ENCODE measurements at regions not wholly inside any gene's neighbourhood (a gene's known extent, or its start where the extent isn't known, plus 50 kb on each side); places are given as distances from the start of the nearest gene placed in this dataset.

- TF ChIP-seq CTCF (IDR thresholded peaks at IDR 0.05; ENCODE audit: extremely low read depth in 1 of 2, insufficient read depth in 1 of 2, low read depth in 1 of 2, low read length in 2 of 2) (no peak), JUN (IDR thresholded peaks at IDR 0.05; ENCODE audit: borderline replicate concordance, insufficient read depth, insufficient read length, low read depth) (no peak), POLR2A (IDR thresholded peaks at IDR 0.05; ENCODE audit: low read depth, low read length) (no peak), POLR2AphosphoS5 (IDR thresholded peaks at IDR 0.05; ENCODE audit: insufficient read depth, low read depth, low read length) (no peak), GATA2 (IDR thresholded peaks at IDR 0.05; ENCODE audit: insufficient read depth, insufficient read length, low read depth, low read length) (no peak), EZH2 (IDR thresholded peaks at IDR 0.05; ENCODE audit: borderline replicate concordance, low read depth, low read length, severe bottlenecking) (no peak), MAX (IDR thresholded peaks at IDR 0.05; ENCODE audit: insufficient read depth, insufficient read length) (no peak), MYC (IDR thresholded peaks at IDR 0.05; ENCODE audit: low read depth, low read length) (no peak), FOS (IDR thresholded peaks at IDR 0.05; ENCODE audit: borderline replicate concordance, insufficient read depth, low read length) (no peak)
These were observed 319.5 kb downstream of the PRL start for GRCh38 chr6:21977346-21977745.

Measured in endothelial cell of umbilical vein (primary cell).